HG02884 (cell line): ENCODE measurements at regions not wholly inside any gene's neighbourhood (a gene's known extent, or its start where the extent isn't known, plus 50 kb on each side); places are given as distances from the start of the nearest gene placed in this dataset.
"Not testable (repeated sequence)": the region's sequence is repeated elsewhere in the genome, so short reads cannot be mapped to it uniquely, and the experiment has no call there.

Source experiments
- ATAC-seq: cut with Tn5 transposase; IDR thresholded peaks from one replicate; pipeline ENCODE4 v1.9.1; 2021; ENCODE audit warnings: mild to moderate bottlenecking, moderate library complexity; ENCODE audit not compliant: unreplicated experiment

DNA sequence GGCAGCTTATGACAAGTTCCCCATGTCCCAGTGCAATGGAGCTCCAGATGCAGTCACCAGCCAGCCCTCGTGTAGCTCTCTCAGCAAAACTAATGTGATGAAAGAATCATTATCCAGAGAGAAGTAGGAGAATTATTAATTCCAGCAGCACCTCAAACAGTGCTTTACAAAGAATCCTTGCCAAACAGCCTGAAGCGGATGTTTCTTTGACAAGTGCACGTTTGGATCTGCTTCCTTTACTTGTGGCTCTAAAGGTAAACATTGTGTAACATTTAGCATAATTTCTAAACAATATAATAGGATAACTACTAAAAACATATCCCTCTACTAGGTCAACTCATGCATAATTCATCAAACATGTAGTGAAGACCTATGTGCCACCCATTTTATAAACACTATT lies 197.0 kb downstream of the FAM181B start:
- no peak for ATAC-seq

GRCh38 chr11:82533628-82534327 lies 199.9 kb downstream of the FAM181B start:
- no peak for ATAC-seq

DNA sequence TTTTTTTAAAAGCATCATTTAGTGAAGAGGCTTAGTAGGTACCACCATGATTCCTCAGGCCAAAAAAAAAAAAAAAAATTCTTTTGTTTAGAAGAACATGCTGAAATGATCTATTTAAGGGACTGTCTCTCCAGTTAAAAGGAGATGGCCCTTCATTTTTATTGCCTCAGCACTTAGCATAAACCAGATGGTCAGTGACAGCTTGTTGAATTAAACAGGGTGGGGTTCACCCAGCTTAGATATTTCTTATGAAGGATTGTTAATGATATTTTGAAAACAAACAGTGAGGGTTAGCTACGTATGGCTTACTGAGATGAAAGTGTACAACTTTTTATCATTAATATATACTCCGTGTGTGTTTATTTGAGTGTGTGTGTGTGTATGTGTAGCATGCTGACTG lies 203.7 kb downstream of the FAM181B start:
- no peak for ATAC-seq

DNA sequence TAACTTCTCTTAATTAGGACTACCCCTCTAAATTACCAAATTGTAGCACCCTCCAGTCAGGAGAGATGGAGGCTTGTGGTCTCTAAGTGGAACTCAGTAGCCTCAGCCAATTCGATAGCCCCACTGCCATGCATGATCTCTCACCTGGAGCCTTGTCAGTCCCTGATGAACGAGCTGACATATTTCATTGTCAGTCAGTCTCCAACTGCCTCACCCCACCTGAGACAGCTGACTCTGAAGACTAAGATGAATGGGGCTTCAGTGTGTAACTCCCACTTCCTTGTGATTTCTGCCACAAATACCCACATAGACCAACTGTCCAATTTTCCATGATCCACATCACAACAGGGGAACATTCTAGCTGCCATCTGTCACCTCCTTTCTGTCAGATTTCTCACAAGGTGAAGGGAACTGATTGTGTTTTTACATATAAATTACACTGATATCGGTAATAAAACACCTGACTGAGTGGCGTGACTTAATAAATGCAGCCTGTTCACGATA lies 206.5 kb downstream of the FAM181B start:
- no peak for ATAC-seq

- no peak for ATAC-seq
These were observed 210.5 kb downstream of the FAM181B start for GRCh38 chr11:82523141-82523540.

- ATAC-seq: no peak
These were observed 212.2 kb downstream of the FAM181B start for GRCh38 chr11:82521427-82521826.

DNA sequence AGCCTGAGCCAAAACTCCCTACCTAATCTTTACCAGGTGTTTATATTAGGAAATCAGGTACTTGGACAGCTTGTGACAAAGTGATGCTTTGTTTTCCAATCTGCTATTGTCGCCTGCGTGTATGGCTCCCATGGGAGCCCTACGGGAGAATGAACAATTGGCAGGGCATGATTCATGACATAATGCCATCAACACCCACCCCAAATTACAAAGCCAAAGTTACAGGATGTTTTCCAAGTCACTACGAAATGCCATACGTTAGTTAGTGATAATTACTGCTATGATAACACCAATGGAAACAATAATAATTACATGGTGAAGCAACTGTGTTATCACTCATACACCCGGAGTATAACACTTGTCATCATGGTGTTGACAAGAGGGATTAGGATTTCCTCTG lies 226.4 kb downstream of the FAM181B start:
- ATAC-seq: no peak

DNA sequence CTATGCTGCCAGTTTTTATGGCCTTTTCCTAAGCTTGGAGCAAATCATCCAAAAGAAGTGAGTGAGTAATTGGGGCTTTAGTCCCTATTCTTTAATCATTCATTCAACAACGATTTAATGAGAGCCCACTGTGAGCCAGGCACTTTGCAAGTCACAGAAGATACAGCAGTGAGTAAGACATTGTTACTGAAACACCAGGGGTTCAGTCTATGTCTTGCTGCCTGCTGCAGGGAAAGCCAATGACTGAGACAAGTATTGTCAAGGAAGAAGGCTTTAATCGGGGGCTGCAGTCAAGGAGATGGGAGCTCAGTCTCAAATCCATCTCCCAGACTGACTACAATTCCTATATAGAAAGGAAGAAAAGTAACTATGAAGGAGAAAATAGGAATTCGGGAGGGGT lies 228.3 kb downstream of the FAM181B start:
- ATAC-seq: no peak

DNA sequence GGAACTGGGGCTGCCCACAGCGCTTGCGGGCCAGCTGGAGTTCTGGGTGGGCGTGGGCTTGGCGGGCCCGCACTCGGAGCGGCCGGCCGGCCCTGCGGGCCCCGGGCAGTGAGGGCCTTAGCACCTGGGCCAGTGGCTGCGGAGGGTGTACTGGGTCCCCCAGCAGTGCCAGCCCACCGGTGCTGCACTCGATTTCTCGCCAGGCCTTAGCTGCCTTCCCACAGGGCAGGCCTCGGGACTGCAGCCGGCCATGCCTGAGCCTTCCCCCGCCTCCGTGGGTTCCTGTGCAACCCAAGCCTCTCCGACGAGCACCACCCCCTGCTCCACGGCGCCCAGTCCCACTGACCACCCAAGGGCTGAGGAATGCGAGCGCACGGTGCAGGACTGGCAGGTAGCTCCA lies 232.5 kb downstream of the FAM181B start:
- not testable (repeated sequence) for ATAC-seq

DNA sequence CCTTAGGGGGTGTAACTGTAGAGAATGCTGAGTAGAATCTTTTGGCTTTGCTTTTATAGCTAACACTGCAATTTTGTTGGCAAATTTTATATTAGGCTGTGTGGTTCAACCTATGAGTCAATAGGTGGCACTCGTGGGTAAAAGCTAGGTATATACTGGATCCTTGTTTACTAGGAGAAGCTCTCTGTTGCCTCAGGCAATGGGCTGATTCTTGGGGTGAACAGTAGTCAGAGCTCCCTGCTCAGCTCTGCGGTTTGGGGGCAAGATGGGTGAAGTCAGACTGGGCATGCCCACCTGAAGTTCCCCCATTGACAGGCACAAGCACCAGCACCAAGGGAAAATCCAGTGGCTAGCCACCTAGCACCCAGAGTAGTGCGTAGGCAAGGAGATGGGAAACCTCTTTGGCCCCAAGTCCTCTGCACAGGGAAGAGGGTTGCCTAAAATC lies 238.7 kb downstream of the FAM181B start:
- ATAC-seq: peak; percentile 86

DNA sequence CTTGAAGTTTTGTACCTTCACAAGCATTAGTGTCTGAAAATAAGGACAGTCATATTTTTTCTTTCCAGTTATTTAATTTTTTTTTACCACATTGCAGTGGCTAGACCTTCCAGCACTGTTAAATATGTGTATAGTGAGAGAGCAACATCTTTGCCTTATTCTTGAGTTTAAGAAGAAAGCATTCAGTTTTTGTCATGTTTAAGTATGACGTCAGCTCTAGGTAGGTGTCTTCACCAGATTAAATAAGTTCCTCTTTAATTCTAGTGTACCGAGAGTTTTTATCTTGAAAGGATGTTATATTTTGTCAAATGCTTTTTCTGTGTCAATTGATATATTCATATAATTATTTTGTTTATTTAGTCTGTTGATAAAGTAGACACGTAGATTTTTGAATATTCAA lies 258.8 kb downstream of the FAM181B start:
- no peak for ATAC-seq

DNA sequence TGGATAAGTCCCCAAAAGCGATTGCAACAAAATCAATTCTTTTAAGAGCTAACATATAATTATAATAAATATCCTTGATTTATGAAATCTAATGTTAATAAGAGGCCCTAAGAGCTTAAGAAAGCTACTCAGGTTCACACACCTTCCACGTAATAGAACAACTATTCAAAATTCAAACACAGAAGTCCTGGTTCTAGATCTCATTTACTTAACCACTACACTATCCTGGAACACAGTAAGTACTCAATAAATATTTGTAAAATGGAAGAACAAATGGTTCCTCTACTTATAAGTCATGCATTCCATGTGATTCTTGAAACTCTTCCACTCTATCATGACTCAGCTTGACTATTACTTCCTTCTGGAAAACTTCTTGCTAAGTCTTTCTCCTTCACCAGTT lies 268.2 kb downstream of the FAM181B start:
- no peak for ATAC-seq

DNA sequence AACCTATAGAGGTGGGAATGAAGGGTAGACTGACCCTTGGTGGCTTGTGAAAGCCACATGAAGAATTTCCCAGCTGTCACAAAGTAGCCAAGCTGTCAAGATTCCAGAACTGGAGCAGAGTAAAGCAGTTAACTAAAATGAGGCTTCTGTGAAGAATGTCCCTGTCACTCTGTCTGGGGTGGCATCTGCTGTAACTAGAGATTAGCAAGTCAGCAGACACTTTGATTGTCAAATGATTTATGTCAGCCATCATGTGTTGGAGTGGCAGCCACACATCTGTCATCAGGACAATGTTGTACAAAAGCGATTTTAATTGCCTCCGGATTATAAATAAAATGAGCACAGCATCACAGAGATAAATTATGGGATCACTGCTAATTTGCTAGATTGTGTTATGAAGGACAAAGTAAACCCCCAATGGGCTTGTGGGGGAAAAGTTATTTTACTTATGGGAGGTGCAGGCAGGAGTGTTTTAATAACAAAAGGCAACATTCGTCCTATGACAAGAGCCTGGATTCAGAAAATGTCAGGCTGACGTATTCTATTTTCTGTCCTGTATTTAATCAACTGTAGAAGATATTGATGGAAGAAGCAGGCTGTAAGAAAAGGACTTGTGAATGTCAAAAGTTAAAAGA lies 270.9 kb downstream of the FAM181B start:
- no peak for ATAC-seq

DNA sequence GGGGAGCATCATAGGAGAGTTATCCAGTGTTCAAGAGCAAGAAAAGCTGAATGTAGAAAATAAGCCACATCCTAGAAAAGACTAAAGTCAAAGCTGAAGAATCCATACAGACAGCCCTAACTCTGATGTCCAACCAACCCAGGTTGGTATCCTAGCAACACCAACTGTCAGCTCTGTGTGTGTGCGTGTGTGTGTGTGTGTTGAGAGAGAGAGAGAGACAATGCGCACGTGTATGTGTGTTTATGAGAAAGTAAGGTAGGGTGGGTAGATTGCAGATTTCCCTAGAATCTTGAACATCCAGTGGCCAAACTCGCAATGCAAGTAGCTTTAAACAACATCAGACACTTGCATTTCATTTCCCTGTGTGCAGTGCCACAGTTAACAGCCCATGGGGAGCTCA lies 274.9 kb downstream of the FAM181B start:
- no peak for ATAC-seq

- no peak for ATAC-seq
These were observed 275.5 kb downstream of the FAM181B start for GRCh38 chr11:82458147-82458546.

DNA sequence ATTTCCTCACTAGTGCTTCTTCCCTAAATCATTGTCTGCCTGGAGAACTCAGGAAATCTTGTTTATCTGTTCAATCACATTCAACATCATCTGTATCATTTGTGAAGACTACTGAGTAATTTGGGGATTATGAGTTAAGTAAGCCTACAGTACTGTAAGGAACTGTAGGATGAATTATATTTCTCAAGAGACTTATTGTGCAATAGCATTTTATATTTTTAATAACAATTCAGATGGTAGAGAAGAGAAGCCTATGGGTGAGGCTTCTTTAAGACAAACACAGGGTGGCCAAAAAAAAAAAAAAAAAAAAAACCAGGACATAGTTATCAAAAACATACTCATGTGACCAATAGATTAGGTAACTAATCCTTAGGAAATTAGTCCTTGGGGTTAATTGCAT lies 282.7 kb downstream of the FAM181B start:
- ATAC-seq: no peak

DNA sequence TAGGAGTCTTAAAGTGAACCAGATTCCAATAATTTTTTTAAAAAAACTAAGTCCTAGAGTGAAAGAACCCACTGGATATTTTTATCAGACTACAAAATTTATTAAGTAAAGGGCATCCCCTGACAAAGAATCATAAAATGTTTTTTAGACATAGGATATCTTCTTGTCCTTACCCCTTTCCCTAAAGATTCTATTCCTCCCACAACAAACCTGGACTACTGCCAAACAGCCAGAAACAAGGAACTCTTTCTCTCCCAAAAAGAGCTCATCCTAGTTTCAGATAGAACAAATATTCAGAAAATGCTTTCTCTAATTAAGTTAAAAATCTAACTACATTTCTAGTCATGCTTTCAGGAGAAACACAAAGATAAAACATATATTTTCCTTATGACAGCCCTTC lies 327.1 kb downstream of the FAM181B start:
- no peak for ATAC-seq

- ATAC-seq: no peak
These were observed 328.2 kb downstream of the FAM181B start for GRCh38 chr11:82405421-82405820.

- no peak for ATAC-seq
These were observed 328.7 kb downstream of the FAM181B start for GRCh38 chr11:82404981-82405380.

GRCh38 chr11:82403640-82404305 lies 329.9 kb downstream of the FAM181B start:
- ATAC-seq: no peak

DNA sequence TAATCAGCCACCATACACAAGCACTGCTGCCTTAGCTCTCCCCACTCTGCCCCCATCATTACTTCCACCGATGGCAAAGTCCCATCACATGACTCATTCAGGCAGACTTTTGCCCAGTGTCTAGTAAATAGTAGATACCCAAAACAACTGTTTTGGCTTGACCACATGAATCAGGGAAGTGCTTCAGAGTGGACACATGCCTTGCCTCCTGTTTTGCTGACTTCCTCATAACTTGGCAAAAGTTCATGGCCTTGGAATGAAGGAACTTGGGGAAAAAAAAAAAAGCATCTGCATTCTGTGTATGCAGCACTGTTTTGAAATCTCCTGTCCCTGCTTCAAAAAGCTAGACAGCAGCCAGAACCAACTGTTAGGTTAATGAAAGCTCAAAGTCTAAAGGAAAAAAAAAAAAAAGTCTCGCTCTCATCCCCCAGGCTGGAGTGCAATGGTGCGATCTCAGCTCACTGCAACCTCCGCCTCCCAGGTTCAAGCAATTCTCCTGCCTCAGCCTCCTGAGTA lies 335.3 kb downstream of the FAM181B start:
- no peak for ATAC-seq

DNA sequence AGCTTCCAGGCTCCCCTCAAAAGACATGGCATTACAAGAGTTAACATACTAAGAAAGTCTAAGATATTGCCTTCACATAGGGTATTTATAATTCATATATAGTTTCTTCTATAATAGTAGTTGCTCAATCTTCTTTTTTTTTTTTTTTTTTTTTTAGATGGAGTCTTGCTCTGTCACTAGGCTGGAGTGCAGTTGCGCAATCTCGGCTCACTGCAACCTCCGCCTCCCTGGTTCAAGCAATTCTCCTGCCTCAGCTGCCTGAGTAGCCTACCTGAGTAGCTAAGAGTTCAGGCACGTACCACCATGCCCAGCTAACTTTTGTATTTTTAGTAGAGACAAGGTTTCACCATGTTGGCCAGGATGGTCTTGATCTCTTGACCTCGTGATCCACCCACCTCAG lies 337.0 kb downstream of the FAM181B start:
- not testable (repeated sequence) for ATAC-seq
